H9 (cell line): ENCODE measurements at regions not wholly inside any gene's neighbourhood (a gene's known extent, or its start where the extent isn't known, plus 50 kb on each side); places are given as distances from the start of the nearest gene placed in this dataset.

Source experiments
- DNase-seq: peaks from one replicate; pipeline ENCODE4 v3.0.0-alpha.2; 2017
- H2AFZ ChIP-seq: one replicate; pipeline ENCODE4 v1.6.1; 2013; ENCODE audit warnings: mild to moderate bottlenecking, low read length, control low read depth, moderate library complexity
- H2AK5ac ChIP-seq: 2 replicates; pipeline ENCODE4 v1.6.1; 2013; ENCODE audit warnings: low read length, control low read depth, mixed read lengths; ENCODE audit not compliant: insufficient read length
- H2BK120ac ChIP-seq: one replicate; pipeline ENCODE4 v1.6.1; 2013; ENCODE audit warnings: low read depth, mild to moderate bottlenecking, low read length, control low read depth, inconsistent platforms; ENCODE audit not compliant: poor library complexity, severe bottlenecking
- H2BK12ac ChIP-seq: 2 replicates; pipeline ENCODE4 v1.6.1; 2013; ENCODE audit warnings: low read length, control low read depth, mixed read lengths, low read depth; ENCODE audit not compliant: insufficient read length
- H2BK15ac ChIP-seq: 2 replicates; pipeline ENCODE4 v1.6.1; 2013; ENCODE audit warnings: low read depth, low read length, control low read depth
- H2BK20ac ChIP-seq: one replicate; pipeline ENCODE4 v1.6.1; 2013; ENCODE audit warnings: low read depth, mild to moderate bottlenecking, low read length, control low read depth, inconsistent platforms; ENCODE audit not compliant: poor library complexity, severe bottlenecking
- H2BK5ac ChIP-seq: 2 replicates; pipeline ENCODE4 v1.6.1; 2013; ENCODE audit warnings: low read length, control low read depth, mixed read lengths; ENCODE audit not compliant: insufficient read length
- H3K14ac ChIP-seq: 2 replicates; pipeline ENCODE4 v1.6.1; 2013; ENCODE audit warnings: low read length, control low read depth; ENCODE audit not compliant: insufficient read depth
- H3K18ac ChIP-seq: 2 replicates; pipeline ENCODE4 v1.6.1; 2013; ENCODE audit warnings: low read depth, mild to moderate bottlenecking, mixed read lengths, low read length, control low read depth; ENCODE audit not compliant: insufficient read length
- H3K23ac ChIP-seq: 2 replicates; pipeline ENCODE4 v1.6.1; 2013; ENCODE audit warnings: low read length, control low read depth, mixed read lengths, low read depth; ENCODE audit not compliant: insufficient read length
- H3K23me2 ChIP-seq: 2 replicates; pipeline ENCODE4 v1.6.1; 2013; ENCODE audit warnings: low read depth, mild to moderate bottlenecking, mixed read lengths, low read length, control low read depth; ENCODE audit not compliant: insufficient read length, poor library complexity, severe bottlenecking
- H3K27ac ChIP-seq: 2 replicates; pipeline ENCODE4 v1.5.1; 2013; ENCODE audit warnings: low read length, control low read depth, mixed read lengths, low read depth; ENCODE audit not compliant: insufficient read length
- H3K27me3 ChIP-seq: 2 replicates; pipeline ENCODE4 v1.6.1; 2013; ENCODE audit warnings: low read length, control low read depth, inconsistent platforms; ENCODE audit not compliant: insufficient read depth
- H3K4ac ChIP-seq: 2 replicates; pipeline ENCODE4 v1.6.1; 2013; ENCODE audit warnings: low read depth, mild to moderate bottlenecking, control low read depth, inconsistent platforms, low read length, moderate library complexity
- H3K4me1 ChIP-seq: 2 replicates; pipeline ENCODE4 v1.6.1; 2013; ENCODE audit warnings: low read length, control low read depth, inconsistent platforms; ENCODE audit not compliant: insufficient read depth
- H3K4me2 ChIP-seq: 2 replicates; pipeline ENCODE4 v1.6.1; 2013; ENCODE audit warnings: low read length, control low read depth, mixed read lengths; ENCODE audit not compliant: insufficient read length, insufficient read depth
- H3K56ac ChIP-seq: 2 replicates; pipeline ENCODE4 v1.6.1; 2013; ENCODE audit warnings: low read depth, mild to moderate bottlenecking, mixed read lengths, low read length, control low read depth; ENCODE audit not compliant: insufficient read length
- H3K79me1 ChIP-seq: 2 replicates; pipeline ENCODE4 v1.6.1; 2013; ENCODE audit warnings: low read depth, mild to moderate bottlenecking, moderate library complexity, low read length, control low read depth, inconsistent platforms; ENCODE audit not compliant: insufficient read depth, poor library complexity, severe bottlenecking
- H3K79me2 ChIP-seq: 2 replicates; pipeline ENCODE4 v1.6.1; 2013; ENCODE audit warnings: low read length, control low read depth, inconsistent platforms; ENCODE audit not compliant: insufficient read depth
- H3K9ac ChIP-seq: 2 replicates; pipeline ENCODE4 v1.6.1; 2013; ENCODE audit warnings: low read length, control low read depth, mixed read lengths; ENCODE audit not compliant: insufficient read length; ENCODE audit errors: extremely low read depth
- H3K9me3 ChIP-seq: one replicate; pipeline ENCODE4 v1.6.1; 2013; ENCODE audit warnings: low read depth, low read length, inconsistent platforms; ENCODE audit not compliant: control insufficient read depth
- H3T11ph ChIP-seq: one replicate; pipeline ENCODE4 v1.6.1; 2013; ENCODE audit warnings: mild to moderate bottlenecking, low read length, control low read depth, inconsistent platforms
- H4K20me1 ChIP-seq: one replicate; pipeline ENCODE4 v1.6.1; 2013; ENCODE audit not compliant: control insufficient read depth, insufficient read length, insufficient read depth
- H4K5ac ChIP-seq: 2 replicates; pipeline ENCODE4 v1.6.1; 2013; ENCODE audit warnings: low read depth, mild to moderate bottlenecking, mixed read lengths, low read length, control low read depth; ENCODE audit not compliant: insufficient read length
- H4K8ac ChIP-seq: replicated peaks from 2 replicates; pipeline ENCODE4 v1.6.1; 2013; ENCODE audit warnings: low read length, control low read depth, mixed read lengths, low read depth; ENCODE audit not compliant: insufficient read length
- H4K91ac ChIP-seq: 2 replicates; pipeline ENCODE4 v1.6.1; 2013; ENCODE audit warnings: low read depth, mild to moderate bottlenecking, moderate library complexity, mixed read lengths, low read length, control low read depth; ENCODE audit not compliant: insufficient read length
- H3K27ac Mint-ChIP-seq, 3 experiments: 2 replicates in 2 of 3; 3 replicates in 1 of 3; pipeline ENCODE4 v1.8.0; 2020 to 2021; ENCODE audit warnings: mixed read lengths in 3 of 3, mild to moderate bottlenecking in 1 of 3, moderate library complexity in 1 of 3
- H3K27me3 Mint-ChIP-seq: 2 replicates; pipeline ENCODE4 v1.8.0; 2021; ENCODE audit warnings: low read depth, mild to moderate bottlenecking, moderate library complexity, mixed read lengths
- H3K36me3 Mint-ChIP-seq, 3 experiments: 2 replicates in 2 of 3; 3 replicates in 1 of 3; pipeline ENCODE4 v1.8.0; 2020 to 2021; ENCODE audit warnings: low read depth in 3 of 3, mixed read lengths in 3 of 3; ENCODE audit not compliant: insufficient read depth in 1 of 3
- H3K4me1 Mint-ChIP-seq, 2 experiments: 2 replicates each; pipeline ENCODE4 v1.8.0; 2020; ENCODE audit warnings: mixed read lengths in 2 of 2
- H3K4me3 Mint-ChIP-seq, 2 experiments: 2 replicates in 1 of 2; 3 replicates in 1 of 2; pipeline ENCODE4 v1.8.0; 2020 to 2021; ENCODE audit warnings: mild to moderate bottlenecking in 2 of 2, mixed read lengths in 2 of 2, moderate library complexity in 1 of 2
- H3K9me3 Mint-ChIP-seq, 2 experiments: 2 replicates in 1 of 2; 3 replicates in 1 of 2; pipeline ENCODE4 v1.8.0; 2020; ENCODE audit warnings: mild to moderate bottlenecking in 2 of 2, mixed read lengths in 2 of 2, moderate library complexity in 1 of 2
- WGBS: extraction: QIAGEN DNeasy Blood & Tissue Kit; methylation state at CpG from one replicate; pipeline ENCODE4 v1.1.7; 2013; ENCODE audit warnings: missing lambda C conversion rate, low lambda C conversion rate, mixed read lengths; ENCODE audit not compliant: insufficient read length; ENCODE audit errors: extremely low coverage; 5-methylcytosine and 5-hydroxymethylcytosine counted together
- TF ChIP-seq, protein P1 (sequence below): fragments of 200-600 bp; sonication (generic); conservative IDR thresholded peaks from 3 replicates; pipeline ENCODE4 v1.8.0; 2021; ENCODE audit warnings: antibody characterized with exemption, mild to moderate bottlenecking

DNA sequence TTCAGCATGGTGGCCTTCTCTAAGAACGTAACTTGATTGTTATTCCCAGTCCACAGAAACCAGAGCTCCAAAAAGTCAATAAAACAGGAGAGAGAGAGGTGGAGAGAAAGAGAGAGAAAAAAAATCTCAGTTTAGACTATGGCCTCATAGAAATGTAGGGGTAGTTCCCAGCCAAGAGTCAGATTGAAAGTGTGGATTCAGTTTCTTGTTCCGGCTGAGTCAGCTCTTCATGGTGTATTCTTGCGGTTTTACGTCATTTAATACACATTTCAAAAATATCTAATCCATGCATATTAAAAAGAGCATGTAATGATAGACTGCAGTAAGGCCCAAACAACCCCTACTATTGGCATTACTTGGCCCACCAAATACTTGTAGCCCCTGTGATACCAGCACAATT, 303.9 kb downstream of the ETAA1 start:
- Histone ChIP-seq H2BK12ac (no peak overlapping the region), H4K91ac (no peak overlapping the region), H3T11ph (no peak overlapping the region), H2BK5ac (no peak overlapping the region), H3K9ac (no peak overlapping the region), H2BK120ac (no peak overlapping the region), H2BK20ac (no peak overlapping the region), H3K4ac (no peak overlapping the region), H3K27ac (no peak overlapping the region), H4K8ac (no peak overlapping the region), H4K5ac (no peak overlapping the region), H2AK5ac (no peak overlapping the region), H3K18ac (no peak overlapping the region), H3K4me1 (no peaks in the 10 kb centered on the region), H3K27me3 (no peaks in the 10 kb centered on the region), H4K20me1 (no peaks in the 10 kb centered on the region), H3K79me2 (no peaks in the 10 kb centered on the region), H3K79me1 (no peaks in the 10 kb centered on the region), H3K56ac (no peak overlapping the region), H3K4me2 (no peak overlapping the region), H2AFZ (no peak overlapping the region), H3K23ac (no peak overlapping the region), H3K14ac (no peak overlapping the region), H3K9me3 (no peaks in the 10 kb centered on the region), H3K23me2 (no peaks in the 10 kb centered on the region), H2BK15ac (no peak overlapping the region)
- H3K27me3 Mint-ChIP-seq = peaks cover 2% of the 10 kb centered on the region
- H3K36me3 Mint-ChIP-seq = peaks cover 0 to 4% (median 0%) of the 10 kb centered on the region in 3 experiments; a peak in 2 of 7 replicates
- H3K4me3 Mint-ChIP-seq = no peak overlapping the region
- no CpG with 5 or more reads among the region's 4 CpGs for WGBS
- H3K4me1 Mint-ChIP-seq = peaks cover 4% of the 10 kb centered on the region in 2 experiments
- peaks cover 0 to 2% of the 10 kb centered on the region in 2 experiments; a peak in 2 of 5 replicates for H3K9me3 Mint-ChIP-seq
- TF ChIP-seq, protein P1, sequence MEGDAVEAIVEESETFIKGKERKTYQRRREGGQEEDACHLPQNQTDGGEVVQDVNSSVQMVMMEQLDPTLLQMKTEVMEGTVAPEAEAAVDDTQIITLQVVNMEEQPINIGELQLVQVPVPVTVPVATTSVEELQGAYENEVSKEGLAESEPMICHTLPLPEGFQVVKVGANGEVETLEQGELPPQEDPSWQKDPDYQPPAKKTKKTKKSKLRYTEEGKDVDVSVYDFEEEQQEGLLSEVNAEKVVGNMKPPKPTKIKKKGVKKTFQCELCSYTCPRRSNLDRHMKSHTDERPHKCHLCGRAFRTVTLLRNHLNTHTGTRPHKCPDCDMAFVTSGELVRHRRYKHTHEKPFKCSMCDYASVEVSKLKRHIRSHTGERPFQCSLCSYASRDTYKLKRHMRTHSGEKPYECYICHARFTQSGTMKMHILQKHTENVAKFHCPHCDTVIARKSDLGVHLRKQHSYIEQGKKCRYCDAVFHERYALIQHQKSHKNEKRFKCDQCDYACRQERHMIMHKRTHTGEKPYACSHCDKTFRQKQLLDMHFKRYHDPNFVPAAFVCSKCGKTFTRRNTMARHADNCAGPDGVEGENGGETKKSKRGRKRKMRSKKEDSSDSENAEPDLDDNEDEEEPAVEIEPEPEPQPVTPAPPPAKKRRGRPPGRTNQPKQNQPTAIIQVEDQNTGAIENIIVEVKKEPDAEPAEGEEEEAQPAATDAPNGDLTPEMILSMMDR = no peak
- H3K27ac Mint-ChIP-seq = no peak overlapping the region
- no peak for DNase-seq
